OCI-LY3 (cell line): ENCODE measurements at regions not wholly inside any gene's neighbourhood (a gene's known extent, or its start where the extent isn't known, plus 50 kb on each side); places are given as distances from the start of the nearest gene placed in this dataset.

Experiments
- EZH2phosphoT487 ChIP-seq: fragments of 200-600 bp; shearing (Covaris generic); IDR thresholded peaks from 2 replicates; pipeline ENCODE4 v1.6.1; 2018; ENCODE audit warnings: antibody characterized with exemption, mixed run types, low read depth
- TF ChIP-seq, protein P1 (sequence below): fragments of 200-600, 300-600 bp; sonication (generic); IDR thresholded peaks from 2 replicates; pipeline ENCODE4 v1.5.1; 2014; ENCODE audit warnings: antibody characterized with exemption, low read length, low read depth

GRCh38 chr3:6531153-6531552 lies 329.8 kb upstream of the GRM7 start:
- TF ChIP-seq, protein P1, sequence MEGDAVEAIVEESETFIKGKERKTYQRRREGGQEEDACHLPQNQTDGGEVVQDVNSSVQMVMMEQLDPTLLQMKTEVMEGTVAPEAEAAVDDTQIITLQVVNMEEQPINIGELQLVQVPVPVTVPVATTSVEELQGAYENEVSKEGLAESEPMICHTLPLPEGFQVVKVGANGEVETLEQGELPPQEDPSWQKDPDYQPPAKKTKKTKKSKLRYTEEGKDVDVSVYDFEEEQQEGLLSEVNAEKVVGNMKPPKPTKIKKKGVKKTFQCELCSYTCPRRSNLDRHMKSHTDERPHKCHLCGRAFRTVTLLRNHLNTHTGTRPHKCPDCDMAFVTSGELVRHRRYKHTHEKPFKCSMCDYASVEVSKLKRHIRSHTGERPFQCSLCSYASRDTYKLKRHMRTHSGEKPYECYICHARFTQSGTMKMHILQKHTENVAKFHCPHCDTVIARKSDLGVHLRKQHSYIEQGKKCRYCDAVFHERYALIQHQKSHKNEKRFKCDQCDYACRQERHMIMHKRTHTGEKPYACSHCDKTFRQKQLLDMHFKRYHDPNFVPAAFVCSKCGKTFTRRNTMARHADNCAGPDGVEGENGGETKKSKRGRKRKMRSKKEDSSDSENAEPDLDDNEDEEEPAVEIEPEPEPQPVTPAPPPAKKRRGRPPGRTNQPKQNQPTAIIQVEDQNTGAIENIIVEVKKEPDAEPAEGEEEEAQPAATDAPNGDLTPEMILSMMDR = no peak
- no peak for TF ChIP-seq EZH2phosphoT487
